ENCODE measurements at regions not wholly inside any gene's neighbourhood (a gene's known extent, or its start where the extent isn't known, plus 50 kb on each side); places are given as distances from the start of the nearest gene placed in this dataset.

GRCh38 chr3:194937882-194938321, 252.2 kb downstream of the FAM43A start:
- TF ChIP-seq GATA2 (IDR thresholded peaks at IDR 0.05; ENCODE audit: low read depth, low read length), result no peak
- no peak for TF ChIP-seq GATA3 (IDR thresholded peaks at IDR 0.05; ENCODE audit: low read depth, low read length)

Measured in SH-SY5Y (cell line).